GM21825 (cell line): ENCODE measurements at regions not wholly inside any gene's neighbourhood (a gene's known extent, or its start where the extent isn't known, plus 50 kb on each side); places are given as distances from the start of the nearest gene placed in this dataset.

Source experiments
- ATAC-seq: cut with Tn5 transposase; IDR thresholded peaks from one replicate; pipeline ENCODE4 v1.9.1; 2021; ENCODE audit warnings: mild to moderate bottlenecking, moderate library complexity; ENCODE audit not compliant: unreplicated experiment

- no peak for ATAC-seq
Observed at GRCh38 chr9:89789922-89790510, 185.2 kb downstream of the GADD45G start.

DNA sequence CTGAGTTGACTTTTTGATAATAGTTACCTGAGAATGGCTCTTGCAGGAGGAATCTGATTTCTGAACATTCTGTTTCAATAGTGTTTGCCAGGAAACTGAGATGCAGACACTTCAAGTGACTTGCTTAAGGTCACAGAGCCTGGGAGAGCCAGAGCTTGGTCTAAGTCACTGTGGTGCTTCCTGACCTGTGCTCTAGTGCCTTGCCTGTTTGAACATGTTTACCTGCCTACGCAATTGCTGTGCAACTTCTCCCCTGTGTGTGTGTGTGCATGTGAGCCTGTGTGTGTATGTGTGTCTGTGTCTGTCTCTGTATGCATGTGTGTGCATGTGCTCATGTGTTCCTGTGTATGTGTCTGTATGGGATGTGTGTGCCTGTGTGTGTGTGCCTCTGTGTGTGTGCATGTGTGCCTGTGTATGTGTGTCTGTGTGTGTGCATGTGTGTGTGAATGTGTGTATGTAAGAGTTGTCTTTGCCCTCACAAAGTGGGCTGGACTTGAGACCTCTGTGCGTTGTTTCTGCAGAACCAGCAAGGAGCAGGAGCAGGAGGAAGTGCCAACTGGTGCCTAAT lies 185.8 kb downstream of the GADD45G start:
- ATAC-seq: no peak

DNA sequence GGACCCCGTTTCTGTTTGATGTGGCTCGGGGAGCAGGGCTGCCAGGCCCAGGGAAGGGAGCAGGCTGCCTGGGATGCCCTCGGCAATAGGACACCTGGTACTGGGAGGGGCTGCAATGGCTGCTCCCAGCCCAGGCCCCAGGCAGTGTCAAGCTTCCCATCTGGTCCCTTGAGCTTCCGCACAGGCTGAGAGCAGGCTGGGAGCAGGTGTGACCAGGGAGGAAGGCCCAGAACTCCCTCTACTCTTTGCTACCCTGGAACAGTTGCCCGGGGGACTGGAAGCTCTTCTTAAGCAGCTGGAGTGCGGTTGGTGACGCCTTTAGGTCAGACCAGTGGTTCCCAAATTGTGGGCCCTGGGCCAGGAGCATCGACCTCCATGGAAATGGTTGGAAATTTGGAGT lies 186.9 kb downstream of the GADD45G start:
- ATAC-seq: no peak

GRCh38 chr9:89792189-89793123 lies 187.6 kb downstream of the GADD45G start:
- no peak for ATAC-seq

DNA sequence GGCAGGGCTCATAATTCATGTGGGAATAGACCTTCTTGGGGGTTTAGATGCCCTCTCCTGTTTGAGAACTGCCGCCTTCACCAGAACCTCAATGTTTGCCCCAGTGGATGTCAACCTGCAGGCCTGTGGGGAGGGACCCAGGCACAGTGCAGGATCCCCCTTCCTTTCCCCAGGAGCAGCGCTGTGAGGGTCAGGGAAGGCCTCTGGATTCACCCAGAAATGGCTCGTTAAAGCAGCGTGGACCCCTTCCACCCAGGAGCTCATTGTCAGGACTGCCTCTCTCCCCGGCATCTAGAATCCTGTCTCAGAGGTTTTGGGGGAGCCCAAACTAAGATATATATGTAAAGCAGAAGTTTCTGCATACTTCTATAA lies 188.3 kb downstream of the GADD45G start:
- no peak for ATAC-seq

DNA sequence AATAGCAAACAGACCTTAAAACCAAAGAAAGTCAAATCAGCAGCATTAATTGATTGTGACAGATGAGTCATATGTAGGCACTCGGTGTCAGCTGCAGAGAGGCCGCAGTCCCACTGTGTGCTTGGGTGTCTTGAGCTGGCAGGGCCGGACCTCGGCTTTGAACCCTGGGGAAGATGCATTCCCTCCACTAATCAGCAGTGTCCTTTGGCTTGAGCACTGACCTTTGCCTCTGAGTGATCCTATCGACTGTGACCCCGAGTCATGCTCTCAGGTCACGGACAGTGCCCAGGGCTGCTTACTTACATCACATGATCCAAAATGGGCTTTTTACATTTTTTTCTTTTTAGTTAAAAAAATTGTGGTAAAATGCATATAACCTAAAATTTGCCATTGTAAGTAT lies 188.7 kb downstream of the GADD45G start:
- ATAC-seq: no peak

DNA sequence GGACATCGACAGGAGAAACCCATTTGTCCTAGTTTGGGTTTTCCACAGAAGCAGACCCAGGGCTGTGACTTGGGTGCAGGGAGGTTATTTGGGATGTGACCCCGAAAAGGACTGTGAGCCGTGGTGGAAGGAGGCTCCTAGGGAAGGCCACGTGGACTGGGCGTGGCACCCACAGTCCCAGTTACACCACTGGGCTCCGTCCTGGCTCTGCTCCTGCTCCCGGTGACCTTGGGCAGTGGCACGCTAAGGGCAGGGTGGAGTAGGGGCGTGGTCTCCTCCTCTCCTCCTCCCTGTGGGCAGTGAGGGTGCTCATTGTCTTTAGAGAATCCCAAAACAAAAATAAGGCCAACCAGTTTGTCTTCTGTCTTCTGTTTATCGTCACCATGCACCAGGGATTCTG lies 190.1 kb downstream of the GADD45G start:
- ATAC-seq: no peak

- ATAC-seq: no peak
Observed at GRCh38 chr9:89795538-89796195, 190.9 kb downstream of the GADD45G start.

- ATAC-seq: no peak
Observed at GRCh38 chr9:89796606-89797005, 191.8 kb downstream of the GADD45G start.

- ATAC-seq: no peak
Observed at GRCh38 chr9:89797255-89797654, 192.4 kb downstream of the GADD45G start.

DNA sequence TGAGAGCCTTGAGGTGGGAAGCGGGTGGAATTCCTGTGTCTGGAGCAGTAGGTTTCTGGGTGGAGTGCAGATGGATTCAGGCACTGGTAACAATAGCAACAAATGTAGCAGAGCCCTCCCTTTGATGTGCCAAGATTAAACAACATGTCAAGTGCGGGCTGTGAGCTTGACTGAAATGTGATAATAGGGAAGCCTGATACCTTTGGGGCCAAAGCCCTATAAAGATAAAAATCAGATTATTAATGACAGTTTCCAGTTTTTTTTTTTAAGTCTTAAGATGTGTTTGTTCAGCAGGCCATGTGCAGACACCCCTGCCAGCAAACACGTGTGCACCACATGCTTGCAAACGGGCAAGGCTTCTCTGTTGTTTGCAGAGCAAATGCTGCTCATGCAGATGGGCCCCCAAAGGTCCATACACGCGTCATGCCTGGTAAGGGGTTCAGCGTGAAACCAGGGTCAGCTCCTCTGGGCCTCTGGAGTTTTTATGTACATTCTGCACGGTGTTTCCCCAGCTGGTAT lies 193.2 kb downstream of the GADD45G start:
- no peak for ATAC-seq

- no peak for ATAC-seq
Observed at GRCh38 chr9:89798547-89799120, 193.8 kb downstream of the GADD45G start.

DNA sequence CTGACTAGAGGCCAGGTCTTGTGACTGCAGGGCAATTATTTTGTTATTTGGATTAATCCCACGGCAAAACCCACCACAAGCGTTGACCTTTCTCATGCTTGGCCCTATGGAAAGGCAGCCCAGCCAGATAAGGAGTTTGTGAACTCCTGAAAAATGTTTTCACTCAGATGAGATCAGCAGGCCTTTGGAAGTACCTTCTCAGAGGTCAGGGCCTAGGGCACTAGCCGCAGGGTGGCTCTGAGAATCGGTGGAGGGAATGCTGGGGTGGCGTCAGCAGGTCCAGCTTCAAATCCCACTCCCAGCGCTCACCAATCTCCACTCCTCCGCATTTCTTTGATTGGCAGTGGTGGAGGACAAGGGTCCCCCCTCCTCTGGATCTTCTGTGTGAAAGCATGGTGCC lies 194.4 kb downstream of the GADD45G start:
- ATAC-seq: no peak

- ATAC-seq: no peak
Observed at GRCh38 chr9:89799766-89800165, 195.0 kb downstream of the GADD45G start.

GRCh38 chr9:89801341-89801740 lies 196.5 kb downstream of the GADD45G start:
- ATAC-seq: no peak

- no peak for ATAC-seq
Observed at GRCh38 chr9:89801742-89802670, 197.2 kb downstream of the GADD45G start.

DNA sequence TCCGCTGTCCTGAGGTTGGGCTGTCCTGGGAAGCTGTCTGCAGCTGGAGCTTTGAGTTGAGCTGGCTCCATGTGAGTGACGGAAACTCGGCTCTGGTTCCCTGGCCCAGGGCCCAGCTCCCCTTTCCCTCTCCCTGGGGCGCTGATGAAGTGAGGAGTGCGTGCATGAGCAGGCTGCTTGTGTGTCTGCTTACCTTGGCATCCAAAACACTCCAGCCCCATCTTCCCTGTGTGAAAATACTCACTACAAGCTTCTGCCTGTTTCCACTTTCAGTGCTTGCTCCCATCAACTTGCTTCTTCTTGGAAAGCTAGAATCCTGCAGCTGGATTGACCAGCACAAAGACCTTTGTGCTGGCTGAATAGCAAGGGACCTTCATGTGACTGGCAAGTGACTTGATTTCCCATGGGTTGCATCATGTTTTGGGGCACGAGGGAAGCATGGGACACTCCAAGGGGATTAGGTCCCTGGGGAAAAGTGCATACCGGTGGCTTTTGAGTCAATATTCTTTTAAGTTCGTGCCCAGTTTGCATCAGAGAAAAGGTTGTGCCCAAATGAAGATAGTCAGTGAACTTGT lies 198.1 kb downstream of the GADD45G start:
- ATAC-seq: no peak

DNA sequence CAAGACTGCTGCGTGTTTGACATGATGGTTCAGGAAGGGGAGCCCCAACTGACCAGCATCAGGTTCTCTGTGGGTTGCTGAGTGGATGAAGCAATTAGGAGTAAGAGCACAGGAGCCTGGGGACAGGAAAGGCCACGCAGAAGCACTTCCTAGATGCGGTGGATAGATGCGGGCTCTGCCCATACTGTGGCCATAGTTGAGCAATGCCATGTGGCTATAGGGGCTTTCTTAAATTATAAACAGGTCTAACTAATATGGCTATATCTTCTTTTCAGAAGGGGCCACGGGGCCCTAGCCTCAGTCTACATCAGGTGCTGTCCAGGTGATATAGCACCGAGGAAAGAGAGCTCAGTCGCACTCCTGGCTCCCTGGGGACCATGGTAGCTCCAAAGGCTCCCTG lies 198.6 kb downstream of the GADD45G start:
- ATAC-seq: no peak

DNA sequence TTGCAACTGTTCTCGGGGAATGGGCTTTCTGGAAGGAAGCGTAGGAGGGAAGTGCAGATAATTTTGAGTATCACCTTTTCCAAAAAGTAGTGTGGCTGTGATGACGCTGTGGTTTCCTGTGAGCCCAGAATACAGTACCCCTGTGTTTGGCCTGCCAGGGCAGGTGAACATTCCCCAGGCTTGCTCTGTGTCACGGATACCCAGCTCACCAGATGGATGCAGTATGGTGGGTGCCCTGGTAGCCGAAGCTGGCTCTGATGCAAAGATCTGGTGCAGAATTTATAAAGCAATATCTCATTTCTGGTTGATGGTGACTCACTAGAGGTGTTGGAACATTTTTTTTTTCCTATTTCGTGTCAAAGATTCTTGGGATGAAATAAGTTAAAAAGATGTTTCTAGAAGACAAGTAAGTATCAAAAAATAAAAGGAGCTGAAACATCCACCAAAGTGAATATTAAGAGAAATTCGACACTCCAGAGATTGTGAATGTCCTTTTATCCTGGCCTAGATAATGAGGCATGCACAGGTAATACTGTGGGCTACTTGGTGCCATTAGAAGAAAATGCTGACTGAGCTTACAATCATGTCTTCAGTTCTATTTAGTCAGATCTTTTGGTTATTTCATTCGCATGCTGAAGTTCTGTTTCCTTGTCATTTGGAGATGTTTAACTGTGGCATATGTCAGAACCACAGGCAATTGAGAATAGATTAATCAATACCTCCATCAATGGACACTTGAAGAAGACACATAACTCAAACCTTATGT lies 200.1 kb downstream of the GADD45G start:
- ATAC-seq: no peak
